ENCODE measurements at regions not wholly inside any gene's neighbourhood (a gene's known extent, or its start where the extent isn't known, plus 50 kb on each side); places are given as distances from the start of the nearest gene placed in this dataset.

DNA sequence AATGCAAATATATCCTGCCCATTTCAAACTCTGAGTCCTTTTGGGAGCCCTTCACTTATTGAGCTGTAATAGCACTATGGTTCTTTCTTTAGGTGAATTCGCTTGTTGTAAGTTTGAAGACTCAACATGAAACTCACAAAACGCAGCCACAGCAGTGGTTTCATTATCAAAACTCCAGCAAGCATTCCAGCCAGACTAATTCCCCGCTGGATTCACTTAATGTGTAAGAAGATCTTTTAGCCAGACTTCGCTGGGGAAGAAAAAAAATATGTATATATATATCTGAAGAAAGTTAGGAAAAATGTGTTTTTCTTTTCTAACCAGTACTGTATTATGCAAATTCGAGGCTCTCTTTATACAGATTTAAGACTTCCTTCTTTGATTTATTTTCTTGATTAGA, 241.1 kb downstream of the WNT5A start:
- 38 to 48% (median 43%) methylated on average over 5 of the region's 5 CpGs for WGBS, 3 donors
- H3K4me3 ChIP-seq = no peak overlapping the region

DNA sequence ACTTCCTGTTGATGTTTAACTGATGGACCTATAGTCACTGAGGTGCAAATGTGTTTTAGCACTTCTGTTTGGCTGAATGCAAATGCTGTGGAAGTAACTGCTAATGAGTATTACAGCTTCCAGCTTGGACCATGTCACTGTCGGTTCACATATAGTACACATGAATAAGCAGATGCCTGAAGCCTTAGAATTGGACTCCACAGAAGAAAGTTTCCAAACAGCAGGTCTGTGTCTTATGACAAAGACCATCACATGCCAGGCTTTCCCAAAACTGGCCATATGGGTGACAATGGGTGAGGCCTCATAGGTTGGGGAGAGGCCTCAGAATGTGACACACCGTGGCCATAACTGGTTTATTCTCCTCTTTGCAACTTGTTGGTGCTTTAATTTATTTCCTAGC, 241.8 kb downstream of the WNT5A start:
- ATAC-seq (no peak), DNase-seq (no peak)
- Histone ChIP-seq H3K9me3 (no peaks in the 10 kb centered on the region), H3K4me1 (no peaks in the 10 kb centered on the region), H3K36me3 (ENCODE audit: insufficient read depth in 1 of 2, low read depth in 1 of 2) (no peaks in the 10 kb centered on the region), H3K27ac (no peak overlapping the region), H3K4me3 (no peak overlapping the region), H3K27me3 (ENCODE audit: insufficient read depth in 3 of 3, low read length in 2 of 3) (no peaks in the 10 kb centered on the region)
- TF ChIP-seq, protein P1, sequence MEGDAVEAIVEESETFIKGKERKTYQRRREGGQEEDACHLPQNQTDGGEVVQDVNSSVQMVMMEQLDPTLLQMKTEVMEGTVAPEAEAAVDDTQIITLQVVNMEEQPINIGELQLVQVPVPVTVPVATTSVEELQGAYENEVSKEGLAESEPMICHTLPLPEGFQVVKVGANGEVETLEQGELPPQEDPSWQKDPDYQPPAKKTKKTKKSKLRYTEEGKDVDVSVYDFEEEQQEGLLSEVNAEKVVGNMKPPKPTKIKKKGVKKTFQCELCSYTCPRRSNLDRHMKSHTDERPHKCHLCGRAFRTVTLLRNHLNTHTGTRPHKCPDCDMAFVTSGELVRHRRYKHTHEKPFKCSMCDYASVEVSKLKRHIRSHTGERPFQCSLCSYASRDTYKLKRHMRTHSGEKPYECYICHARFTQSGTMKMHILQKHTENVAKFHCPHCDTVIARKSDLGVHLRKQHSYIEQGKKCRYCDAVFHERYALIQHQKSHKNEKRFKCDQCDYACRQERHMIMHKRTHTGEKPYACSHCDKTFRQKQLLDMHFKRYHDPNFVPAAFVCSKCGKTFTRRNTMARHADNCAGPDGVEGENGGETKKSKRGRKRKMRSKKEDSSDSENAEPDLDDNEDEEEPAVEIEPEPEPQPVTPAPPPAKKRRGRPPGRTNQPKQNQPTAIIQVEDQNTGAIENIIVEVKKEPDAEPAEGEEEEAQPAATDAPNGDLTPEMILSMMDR (IDR thresholded peaks at IDR 0.05) = no peak
- WGBS, 3 donors = 50 to 52% (median 51%) methylated on average over 2 of the region's 2 CpGs
- intact Hi-C loops (cut with DNase I) = no loop called here

More for the DNA sequence above, 241.1 kb downstream of the WNT5A start:
- DNase-seq (no peak), ATAC-seq (no peak)
- no peaks in the 10 kb centered on the region for H3K9me3 ChIP-seq
- no peaks in the 10 kb centered on the region for H3K4me1 ChIP-seq
- TF ChIP-seq, protein P1 (IDR thresholded peaks at IDR 0.05) = no peak
- no peak overlapping the region for H3K27ac ChIP-seq
- intact Hi-C loops (cut with DNase I) = no loop called here
- no peaks in the 10 kb centered on the region for H3K27me3 ChIP-seq (ENCODE audit: insufficient read depth in 3 of 3, low read length in 2 of 3)
- no peaks in the 10 kb centered on the region for H3K36me3 ChIP-seq (ENCODE audit: insufficient read depth in 1 of 2, low read depth in 1 of 2)

DNA sequence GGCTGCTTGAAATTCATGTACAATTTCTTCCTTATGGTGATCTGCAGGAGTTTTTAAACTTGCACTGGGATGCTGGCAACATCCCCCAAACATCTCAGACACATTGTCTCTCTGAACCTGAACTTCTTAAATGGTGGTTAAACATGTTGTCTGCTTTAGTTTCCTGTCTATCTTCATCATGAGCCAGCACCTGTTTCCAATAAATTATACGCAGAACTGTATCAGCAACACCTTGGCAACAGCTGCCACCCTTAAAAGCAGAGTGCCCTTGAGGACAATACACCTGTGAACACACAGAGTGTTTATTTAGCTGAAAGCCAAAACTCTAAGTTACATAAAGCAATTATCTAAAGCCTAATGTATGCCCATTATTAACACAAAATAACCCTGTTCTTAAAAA, 242.9 kb downstream of the WNT5A start:
- ATAC-seq (no peak), DNase-seq (no peak)
- H3K4me1 ChIP-seq = no peaks in the 10 kb centered on the region

DNA sequence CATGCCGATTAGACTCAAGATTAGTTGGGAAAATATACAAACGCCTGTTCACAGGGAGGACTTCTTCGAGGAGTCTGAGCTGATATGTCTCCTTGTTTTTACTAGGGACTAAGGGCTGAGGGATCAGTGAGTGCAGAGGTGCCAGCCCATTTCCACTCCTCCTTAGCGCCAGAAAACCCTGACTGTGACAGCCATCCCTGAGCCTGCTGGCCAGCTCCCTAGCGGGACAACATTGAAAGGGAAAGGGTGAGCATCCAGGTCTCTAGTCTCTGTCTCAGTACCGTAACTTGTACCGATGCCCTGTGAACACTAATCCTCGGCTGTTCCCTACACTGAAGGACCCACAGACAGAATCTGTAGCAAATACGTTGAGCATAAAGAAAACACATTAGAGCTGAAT, 243.4 kb downstream of the WNT5A start:
- TF ChIP-seq, protein P1 (IDR thresholded peaks at IDR 0.05) = no peak
- H3K27ac ChIP-seq = no peak overlapping the region
- intact Hi-C loops (cut with DNase I) = no loop called here
- H3K36me3 ChIP-seq (ENCODE audit: insufficient read depth in 1 of 2, low read depth in 1 of 2) = no peaks in the 10 kb centered on the region
- no peak for ATAC-seq
- H3K4me3 ChIP-seq = no peak overlapping the region
- DNase-seq = no peak
- no peaks in the 10 kb centered on the region for H3K9me3 ChIP-seq
- 67 to 71% (median 67%) methylated on average over 9 of the region's 9 CpGs for WGBS, 3 donors
- no peaks in the 10 kb centered on the region for H3K27me3 ChIP-seq (ENCODE audit: insufficient read depth in 3 of 3, low read length in 2 of 3)
- no peaks in the 10 kb centered on the region for H3K4me1 ChIP-seq

More for the DNA sequence above, 242.9 kb downstream of the WNT5A start:
- Histone ChIP-seq H3K27ac (no peak overlapping the region), H3K27me3 (ENCODE audit: insufficient read depth in 3 of 3, low read length in 2 of 3) (no peaks in the 10 kb centered on the region), H3K9me3 (no peaks in the 10 kb centered on the region), H3K4me3 (no peak overlapping the region), H3K36me3 (ENCODE audit: insufficient read depth in 1 of 2, low read depth in 1 of 2) (no peaks in the 10 kb centered on the region)
- intact Hi-C loops (cut with DNase I) = no loop called here
- TF ChIP-seq, protein P1 (IDR thresholded peaks at IDR 0.05) = no peak
- WGBS, 3 donors = 37 to 64% (median 62%) methylated on average over 1 of the region's 1 CpG

DNA sequence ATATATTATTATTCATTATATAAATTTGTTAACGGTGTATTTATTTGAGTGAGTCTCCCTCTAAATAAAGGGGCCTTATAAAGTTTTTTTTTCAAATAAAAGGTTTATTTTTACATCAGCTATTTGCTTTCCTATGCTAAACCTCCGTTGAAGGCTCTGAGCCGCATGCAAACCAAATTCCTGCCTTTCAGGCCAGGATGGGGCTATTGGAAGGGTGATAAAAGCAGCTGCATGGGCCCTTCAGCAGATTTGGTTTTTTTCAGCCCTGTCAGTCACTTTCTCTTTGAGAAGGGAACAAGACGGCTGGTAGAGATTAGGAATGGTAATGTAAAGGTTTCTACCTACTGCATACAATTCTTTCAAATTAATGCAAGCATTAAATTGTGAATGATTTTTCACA, 244.2 kb downstream of the WNT5A start:
- ATAC-seq (no peak), DNase-seq (no peak)
- Histone ChIP-seq H3K27ac (no peak overlapping the region), H3K27me3 (ENCODE audit: insufficient read depth in 3 of 3, low read length in 2 of 3) (no peaks in the 10 kb centered on the region), H3K4me3 (no peak overlapping the region), H3K9me3 (no peaks in the 10 kb centered on the region), H3K4me1 (no peaks in the 10 kb centered on the region), H3K36me3 (ENCODE audit: insufficient read depth in 1 of 2, low read depth in 1 of 2) (no peaks in the 10 kb centered on the region)
- intact Hi-C loops (cut with DNase I) = no loop called here
- TF ChIP-seq, protein P1 (IDR thresholded peaks at IDR 0.05) = no peak
- 44 to 66% (median 63%) methylated on average over 4 of the region's 4 CpGs for WGBS, 3 donors
